GM19351 (cell line): ENCODE measurements at regions not wholly inside any gene's neighbourhood (a gene's known extent, or its start where the extent isn't known, plus 50 kb on each side); places are given as distances from the start of the nearest gene placed in this dataset.
A peak's percentile ranks its signal among the peaks of the same experiment; 100 is the strongest.

Source experiments
- ATAC-seq: cut with Tn5 transposase; IDR thresholded peaks from one replicate; pipeline ENCODE4 v1.9.1; 2021; ENCODE audit warnings: mild to moderate bottlenecking, moderate library complexity; ENCODE audit not compliant: unreplicated experiment

DNA sequence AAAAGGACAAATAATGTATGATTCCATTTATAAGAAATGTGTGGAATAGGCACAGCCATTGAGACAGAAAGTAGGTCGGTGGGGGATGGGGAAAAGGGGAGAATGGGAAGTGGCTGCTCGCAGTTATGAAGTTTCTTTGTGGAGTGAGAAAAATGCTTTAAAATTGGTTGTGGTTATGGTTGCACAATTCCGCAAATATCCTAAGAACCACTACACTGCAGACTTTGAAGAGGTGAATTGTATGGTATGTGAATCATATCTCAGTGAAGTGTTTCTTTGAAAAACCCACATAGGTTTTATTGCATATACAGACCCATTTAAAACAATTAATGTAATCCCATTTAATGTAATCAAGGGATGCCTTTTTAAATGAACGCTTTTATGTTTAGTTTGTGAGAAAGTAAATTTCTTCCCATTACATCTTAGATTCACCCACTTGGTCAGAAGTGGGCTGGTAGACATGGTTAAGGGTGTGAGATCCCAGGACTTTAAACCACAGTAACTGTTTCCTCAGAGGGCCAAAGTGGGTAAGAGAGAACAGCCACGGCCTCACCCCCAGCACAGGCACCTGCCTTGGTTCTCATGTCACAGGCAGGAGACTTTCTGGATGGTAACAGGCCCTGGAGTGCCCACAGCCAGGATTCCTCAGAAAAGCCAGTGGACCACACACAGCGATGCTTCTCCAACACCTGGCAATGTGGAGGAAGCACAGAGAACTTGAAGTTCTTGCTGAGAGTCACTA, 119.3 kb upstream of the GJB6 start:
- ATAC-seq, result no peak

DNA sequence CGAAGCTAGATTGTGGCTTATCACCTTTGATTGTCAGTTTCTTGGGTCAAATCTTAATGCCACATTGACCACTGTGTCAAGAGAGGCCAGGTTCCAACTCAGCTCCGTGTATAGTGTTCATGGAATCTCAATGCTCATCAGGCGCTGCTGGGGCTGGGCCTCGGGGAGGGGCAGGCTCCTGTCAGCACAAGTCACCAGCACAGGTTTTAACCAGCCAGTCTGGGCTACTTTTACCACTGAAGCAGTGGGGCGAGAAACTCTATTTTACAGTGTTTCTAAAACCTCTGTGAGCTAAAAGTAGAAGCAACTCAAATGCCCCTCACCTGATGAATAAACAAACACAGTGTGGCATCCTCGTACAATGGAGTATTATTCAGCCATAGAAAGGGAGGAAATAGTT, 118.7 kb upstream of the GJB6 start:
- no peak for ATAC-seq

- ATAC-seq, result no peak
These were observed 118.3 kb upstream of the GJB6 start for GRCh38 chr13:20350382-20350763.

DNA sequence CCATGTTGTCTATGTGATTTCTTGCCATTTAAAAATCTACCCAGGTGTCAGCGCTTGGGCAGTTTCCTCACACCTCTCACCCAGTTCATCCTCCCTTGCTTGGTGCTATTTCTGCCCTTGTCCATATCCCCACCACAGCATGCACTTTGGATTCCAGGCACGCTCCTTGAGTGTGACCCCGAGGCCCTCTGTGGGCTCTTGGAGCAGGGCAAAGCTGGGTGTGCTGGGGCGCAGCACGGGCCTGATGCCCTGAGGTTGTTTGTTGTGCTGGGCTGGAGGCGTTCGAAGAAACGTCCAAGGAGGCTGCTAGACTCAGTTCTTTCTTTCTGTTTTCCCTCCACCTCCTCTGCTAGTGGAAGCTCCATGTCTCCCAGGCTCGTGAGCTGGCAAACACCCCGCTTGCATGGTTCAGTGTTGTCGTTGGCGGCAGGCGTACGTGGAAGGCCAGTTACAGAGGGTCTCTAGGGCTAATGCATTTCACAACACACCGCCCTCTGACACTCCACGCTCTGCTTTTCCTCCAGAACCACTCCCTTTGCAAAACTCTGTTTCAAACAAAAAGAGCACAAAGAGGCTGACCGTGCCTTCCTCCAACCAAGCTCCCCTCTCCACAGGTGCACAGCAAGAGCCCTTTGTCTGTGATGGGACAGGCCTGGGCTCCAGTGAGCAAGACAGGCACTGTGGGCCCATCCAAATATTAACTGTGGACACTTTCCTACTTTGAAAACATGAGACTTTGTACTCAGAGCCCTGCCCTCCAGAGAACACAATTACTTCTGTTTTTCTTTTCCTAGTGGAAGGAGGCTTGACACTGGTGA, 117.7 kb upstream of the GJB6 start:
- no peak for ATAC-seq

DNA sequence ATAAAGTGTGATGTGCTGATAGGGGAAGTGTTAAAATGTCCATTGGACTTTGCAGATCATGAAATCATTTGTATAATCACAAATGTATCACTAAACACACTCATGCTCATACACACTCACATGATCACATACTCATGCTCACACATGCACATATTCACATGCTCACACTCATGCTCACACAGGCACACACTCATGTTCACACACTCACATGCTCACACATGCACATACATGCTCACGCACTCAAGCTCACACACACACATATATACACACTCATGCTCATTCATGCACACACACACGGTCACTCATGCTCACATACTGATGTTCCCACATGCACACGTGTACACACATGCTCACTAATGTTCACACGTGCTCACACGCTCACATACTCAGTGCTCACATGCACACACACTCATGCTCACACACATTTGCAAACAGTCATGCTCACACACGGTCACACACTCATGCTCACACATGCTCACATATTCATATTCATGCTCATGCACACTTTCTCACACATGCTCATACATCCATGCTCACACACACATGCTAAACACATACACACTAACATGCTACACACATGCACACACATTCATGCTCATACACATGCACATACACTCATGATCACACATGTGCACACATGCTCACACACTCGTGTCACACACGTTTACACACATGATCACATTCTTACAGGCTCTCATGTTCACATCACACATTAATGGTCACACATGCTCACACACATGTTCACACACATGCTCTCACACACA, 116.7 kb upstream of the GJB6 start:
- no peak for ATAC-seq

GRCh38 chr13:20348018-20348417, 115.9 kb upstream of the GJB6 start:
- no peak for ATAC-seq

- no peak for ATAC-seq
These were observed 112.8 kb upstream of the GJB6 start for GRCh38 chr13:20344836-20345490.

- ATAC-seq, result no peak
These were observed 110.2 kb upstream of the GJB6 start for GRCh38 chr13:20342311-20342710.

- ATAC-seq, result no peak
These were observed 108.6 kb upstream of the GJB6 start for GRCh38 chr13:20340759-20341171.

DNA sequence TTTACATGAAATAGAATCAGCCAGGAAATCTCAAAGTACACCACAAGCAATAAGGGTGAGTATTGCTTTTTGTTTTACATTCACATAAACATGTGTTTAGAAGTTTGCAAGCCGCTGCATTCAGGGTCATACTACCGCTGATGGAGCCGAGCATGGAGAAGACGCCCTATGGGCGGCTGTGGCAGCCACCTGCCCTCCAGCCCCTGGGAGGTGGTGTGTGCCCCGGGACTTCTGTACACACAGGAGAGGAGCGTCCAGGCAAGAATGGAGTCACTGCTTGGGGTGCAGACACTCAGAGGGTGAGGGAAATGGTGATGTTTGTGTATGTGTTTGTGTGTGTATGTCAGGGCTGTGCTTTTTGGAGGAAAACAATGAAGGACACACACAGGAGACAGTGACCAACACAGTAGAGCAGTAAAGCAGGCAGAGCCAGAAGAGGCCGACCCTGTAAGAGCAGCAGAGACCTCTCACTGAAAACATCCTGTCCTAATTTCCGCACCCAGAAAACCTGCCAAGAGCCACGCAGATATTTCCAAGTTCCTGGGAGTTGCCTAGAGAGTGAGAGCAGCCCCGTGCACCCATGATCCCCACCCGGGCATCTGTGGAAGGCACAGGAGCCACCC, 108.1 kb upstream of the GJB6 start:
- no peak for ATAC-seq

DNA sequence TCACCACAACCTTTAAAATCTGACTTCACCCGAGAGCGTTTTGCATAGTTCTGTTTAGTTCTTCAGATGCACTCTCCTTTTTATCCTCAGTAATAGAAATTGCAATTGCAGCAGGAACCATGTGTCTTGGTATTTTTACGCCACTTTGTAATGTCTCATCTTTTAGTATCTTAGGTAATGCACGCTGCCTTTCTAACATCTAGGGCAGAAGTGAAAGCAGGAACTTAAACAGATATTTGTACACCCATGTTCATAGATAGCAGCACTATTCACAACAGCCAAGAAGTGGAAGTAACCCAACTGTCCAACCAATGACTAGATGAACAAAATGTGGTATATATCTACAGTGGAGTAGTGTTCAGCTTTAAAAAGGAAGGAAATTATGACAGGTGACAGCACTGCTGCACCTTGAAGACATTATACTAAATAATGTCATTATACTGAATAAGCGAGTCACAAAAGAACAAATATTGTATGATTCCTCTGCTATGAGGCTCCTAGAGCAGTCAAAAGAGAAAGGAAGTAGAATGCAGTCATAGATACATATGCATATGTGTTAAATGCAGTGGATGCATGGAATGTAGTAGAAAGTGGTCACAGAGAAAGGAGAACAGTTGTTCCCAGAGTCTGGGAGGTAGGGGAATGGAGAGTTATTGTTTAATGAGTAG, 105.9 kb upstream of the GJB6 start:
- ATAC-seq, result peak; percentile 69

GRCh38 chr13:20336761-20337160, 104.6 kb upstream of the GJB6 start:
- no peak for ATAC-seq

DNA sequence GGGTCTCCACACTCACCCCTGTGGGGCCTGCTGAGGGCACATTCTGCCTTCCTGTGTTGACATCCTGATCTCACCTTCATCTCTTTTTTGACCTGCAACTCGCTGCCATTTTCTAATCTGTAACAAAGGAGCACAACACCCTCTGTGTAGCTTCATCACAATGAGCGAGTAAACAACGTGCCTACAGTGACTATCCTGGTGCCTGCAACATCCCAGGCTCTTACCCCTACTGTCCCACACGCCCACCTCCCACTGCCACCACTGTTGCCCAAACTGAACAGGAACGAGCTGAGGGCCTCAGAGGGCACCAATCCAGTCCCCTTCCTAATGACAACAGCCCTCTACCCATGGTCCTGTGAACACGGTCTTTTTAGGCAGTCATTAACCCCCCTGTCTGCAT, 102.2 kb upstream of the GJB6 start:
- no peak for ATAC-seq

GRCh38 chr13:20332361-20333096, 100.4 kb upstream of the GJB6 start:
- no peak for ATAC-seq

- ATAC-seq, result no peak
These were observed 99.8 kb upstream of the GJB6 start for GRCh38 chr13:20331949-20332348.

GRCh38 chr13:20331419-20331818, 99.3 kb upstream of the GJB6 start:
- ATAC-seq, result no peak

- no peak for ATAC-seq
These were observed 94.7 kb upstream of the GJB6 start for GRCh38 chr13:20326809-20327208.

GRCh38 chr13:20326276-20326675, 94.2 kb upstream of the GJB6 start:
- no peak for ATAC-seq

DNA sequence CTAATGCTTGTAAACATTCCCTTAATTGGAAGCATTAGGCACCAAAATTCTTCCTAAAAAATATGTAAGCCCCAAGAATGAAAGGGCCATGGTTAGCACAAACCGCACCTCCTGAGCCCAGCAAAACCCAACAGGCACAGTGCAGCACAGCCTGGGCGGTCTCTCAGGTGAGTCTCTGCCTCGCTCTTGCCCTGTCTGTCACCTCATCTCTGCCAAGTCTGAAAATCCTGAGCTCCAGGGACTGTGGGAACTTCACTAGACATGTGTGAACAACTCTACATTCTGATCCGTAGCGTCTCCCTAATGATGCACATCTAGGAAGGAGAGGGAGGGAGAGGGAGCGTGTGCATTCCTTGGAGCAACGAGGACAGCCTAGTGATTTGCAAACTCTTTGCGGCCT, 88.8 kb upstream of the GJB6 start:
- no peak for ATAC-seq
